Trophoblast cell (in vitro differentiated cells and primary cell): ENCODE measurements at regions not wholly inside any gene's neighbourhood (a gene's known extent, or its start where the extent isn't known, plus 50 kb on each side); places are given as distances from the start of the nearest gene placed in this dataset.

ENCODE experiments used
- DNase-seq, 2 donors: peaks; one replicate each; pipeline ENCODE4 v3.0.0-alpha.2; 2016
- H2AFZ ChIP-seq: 2 replicates; pipeline ENCODE4 v1.6.1; 2013; ENCODE audit warnings: low read length, moderate library complexity, mild to moderate bottlenecking; ENCODE audit not compliant: insufficient read depth, poor library complexity
- H2AK5ac ChIP-seq: 2 replicates; pipeline ENCODE4 v1.6.1; 2013; ENCODE audit warnings: mild to moderate bottlenecking, low read length
- H2BK120ac ChIP-seq: 2 replicates; pipeline ENCODE4 v1.6.1; 2013; ENCODE audit warnings: low read length, mild to moderate bottlenecking, moderate library complexity; ENCODE audit not compliant: insufficient read depth, poor library complexity
- H2BK12ac ChIP-seq: 2 replicates; pipeline ENCODE4 v1.6.1; 2013; ENCODE audit warnings: mild to moderate bottlenecking, low read length, moderate library complexity
- H2BK5ac ChIP-seq: 2 replicates; pipeline ENCODE4 v1.6.1; 2013; ENCODE audit warnings: low read length, low read depth, moderate library complexity, mild to moderate bottlenecking; ENCODE audit not compliant: poor library complexity
- H3K14ac ChIP-seq: 2 replicates; pipeline ENCODE4 v1.6.1; 2013; ENCODE audit warnings: mild to moderate bottlenecking, low read length
- H3K18ac ChIP-seq: 2 replicates; pipeline ENCODE4 v1.6.1; 2013; ENCODE audit warnings: mild to moderate bottlenecking, low read length
- H3K23ac ChIP-seq: 2 replicates; pipeline ENCODE4 v1.6.1; 2013; ENCODE audit warnings: low read length
- H3K27ac ChIP-seq: 2 replicates; pipeline ENCODE4 v1.5.1; 2013; ENCODE audit warnings: low read depth, mild to moderate bottlenecking, inconsistent platforms, low read length, moderate library complexity
- H3K27me3 ChIP-seq: 2 replicates; pipeline ENCODE4 v1.6.1; 2013; ENCODE audit warnings: inconsistent platforms, mild to moderate bottlenecking, low read length, moderate library complexity; ENCODE audit not compliant: insufficient read depth
- H3K36me3 ChIP-seq, 2 experiments: 1 replicate in 1 of 2; 2 replicates in 1 of 2; pipeline ENCODE4 v1.6.1; 2013; ENCODE audit warnings: low read length in 2 of 2, mild to moderate bottlenecking in 2 of 2, moderate library complexity in 1 of 2; ENCODE audit not compliant: insufficient read depth in 2 of 2, control insufficient read depth in 1 of 2
- H3K4ac ChIP-seq: 2 replicates; pipeline ENCODE4 v1.6.1; 2013; ENCODE audit warnings: low read depth, mild to moderate bottlenecking, low read length, moderate library complexity
- H3K4me1 ChIP-seq, 2 experiments: 1 replicate in 1 of 2; 2 replicates in 1 of 2; pipeline ENCODE4 v1.6.1; 2013; ENCODE audit warnings: low read length in 2 of 2, mild to moderate bottlenecking in 2 of 2, moderate library complexity in 1 of 2; ENCODE audit not compliant: insufficient read depth in 2 of 2, control insufficient read depth in 1 of 2
- H3K4me2 ChIP-seq: 2 replicates; pipeline ENCODE4 v1.6.1; 2013; ENCODE audit warnings: inconsistent platforms, mild to moderate bottlenecking, low read length, moderate library complexity
- H3K4me3 ChIP-seq: 2 replicates; pipeline ENCODE4 v1.5.1; 2013; ENCODE audit warnings: mild to moderate bottlenecking, low read depth, low read length, inconsistent platforms
- H3K79me1 ChIP-seq: one replicate; pipeline ENCODE4 v1.6.1; 2013; ENCODE audit warnings: low read length
- H3K79me2 ChIP-seq: 2 replicates; pipeline ENCODE4 v1.6.1; 2013; ENCODE audit warnings: low read length, mild to moderate bottlenecking; ENCODE audit not compliant: control insufficient read depth, insufficient read depth, poor library complexity
- H3K9ac ChIP-seq: 2 replicates; pipeline ENCODE4 v1.6.1; 2013; ENCODE audit warnings: mild to moderate bottlenecking, low read length
- H3K9me3 ChIP-seq: 2 replicates; pipeline ENCODE4 v1.6.1; 2013; ENCODE audit warnings: low read depth, mild to moderate bottlenecking, control low read depth, inconsistent platforms, low read length; ENCODE audit not compliant: insufficient read depth
- H4K12ac ChIP-seq: 2 replicates; pipeline ENCODE4 v1.6.1; 2013; ENCODE audit warnings: low read depth, mild to moderate bottlenecking, low read length, moderate library complexity
- H4K8ac ChIP-seq: 2 replicates; pipeline ENCODE4 v1.6.1; 2013; ENCODE audit warnings: low read depth, mild to moderate bottlenecking, low read length, moderate library complexity
- H4K91ac ChIP-seq: one replicate; pipeline ENCODE4 v1.6.1; 2013; ENCODE audit warnings: low read depth, mild to moderate bottlenecking, low read length, moderate library complexity
- WGBS: extraction: QIAGEN DNeasy Blood & Tissue Kit; methylation state at CpG from one replicate; pipeline ENCODE4 v1.1.7; 2013; ENCODE audit warnings: missing lambda C conversion rate; ENCODE audit not compliant: insufficient read length, insufficient coverage; ENCODE audit errors: extremely low coverage; 5-methylcytosine and 5-hydroxymethylcytosine counted together

DNA sequence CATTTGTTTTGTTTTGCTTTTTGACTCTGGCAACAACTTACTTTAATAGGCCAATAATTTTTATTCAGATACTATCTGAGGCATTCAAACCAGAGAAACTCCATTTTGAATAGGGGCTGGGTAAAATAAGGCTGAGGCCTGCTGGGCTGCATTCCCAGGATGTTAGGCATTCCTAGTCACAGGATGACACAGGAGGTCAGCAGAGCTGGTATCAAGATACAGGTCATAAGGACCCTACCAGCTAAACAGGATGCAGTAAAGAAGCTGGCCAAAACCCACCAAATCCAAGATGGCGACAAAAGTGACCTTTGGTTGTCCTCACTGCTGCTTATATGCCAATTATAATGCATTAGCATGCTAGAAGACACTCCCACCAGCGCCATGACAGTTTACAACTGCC lies 102.2 kb upstream of the XPO1 start:
- Histone ChIP-seq H3K79me1 (peaks cover 15% of the 10 kb centered on the region), H2AFZ (no peak overlapping the region), H4K91ac (no peak overlapping the region), H4K8ac (peak overlapping the region; percentile 51), H3K27me3 (no peaks in the 10 kb centered on the region), H3K4me1 (peaks cover 7 to 22% of the 10 kb centered on the region in 2 experiments), H2BK12ac (peak overlapping the region; percentile 7), H3K4ac (no peak overlapping the region), H3K4me2 (no peak overlapping the region), H3K79me2 (no peaks in the 10 kb centered on the region), H3K4me3 (no peak overlapping the region), H2AK5ac (no peak overlapping the region), H4K12ac (no peak overlapping the region), H3K23ac (no peak overlapping the region), H3K18ac (no peak overlapping the region), H3K36me3 (no peaks in the 10 kb centered on the region), H3K14ac (no peak overlapping the region), H3K9ac (no peak overlapping the region), H2BK120ac (peak overlapping the region; percentile 44), H3K27ac (peak overlapping the region; percentile 39), H2BK5ac (no peak overlapping the region), H3K9me3 (no peaks in the 10 kb centered on the region)
- peak; percentile 71 to 86 for DNase-seq
- no CpG with 5 or more reads among the region's 2 CpGs for WGBS

GRCh38 chr2:61639721-61640120 lies 101.6 kb upstream of the XPO1 start:
- Histone ChIP-seq H3K27me3 (no peaks in the 10 kb centered on the region), H2AFZ (no peak overlapping the region), H3K4ac (peak overlapping the region; percentile 9), H3K4me3 (no peak overlapping the region), H4K91ac (peak overlapping the region; percentile 83), H3K18ac (peak overlapping the region; percentile 46), H2AK5ac (peak overlapping the region; percentile 35), H2BK5ac (peak overlapping the region; percentile 45), H3K79me1 (peaks cover 15% of the 10 kb centered on the region), H3K36me3 (no peaks in the 10 kb centered on the region), H3K23ac (no peak overlapping the region), H3K14ac (no peak overlapping the region), H3K4me1 (peaks cover 7 to 22% of the 10 kb centered on the region in 2 experiments), H3K4me2 (no peak overlapping the region), H3K9me3 (no peaks in the 10 kb centered on the region), H2BK120ac (peak overlapping the region; percentile 72), H3K9ac (no peak overlapping the region), H4K12ac (no peak overlapping the region), H3K79me2 (no peaks in the 10 kb centered on the region), H3K27ac (no peak overlapping the region), H4K8ac (peak overlapping the region; percentile 54), H2BK12ac (peak overlapping the region; percentile 88)
- no peak for DNase-seq
- WGBS, result no CpG with 5 or more reads among the region's 9 CpGs

DNA sequence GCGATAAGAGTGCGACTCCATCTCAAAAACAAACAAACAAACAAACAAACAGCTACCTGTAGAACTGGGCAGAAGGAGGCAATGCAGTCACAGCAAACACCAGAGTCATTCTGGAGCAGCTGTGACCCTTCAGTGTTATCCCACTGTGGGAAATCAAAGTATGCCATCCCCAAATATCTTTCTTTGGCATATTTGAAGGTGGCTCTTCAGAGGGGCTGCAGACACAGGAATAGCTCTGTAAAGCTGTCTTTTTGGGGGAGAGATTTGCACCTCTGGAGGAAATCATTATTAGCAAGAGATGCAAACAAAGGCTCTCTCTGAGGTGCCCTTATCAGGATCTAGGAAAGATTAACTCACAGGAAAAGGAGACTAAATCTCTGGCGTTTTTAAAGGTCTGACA lies 98.5 kb upstream of the XPO1 start:
- no peak overlapping the region for H3K14ac ChIP-seq
- no peak overlapping the region for H3K4me3 ChIP-seq
- no peak overlapping the region for H3K4me2 ChIP-seq
- H4K91ac ChIP-seq, result peak overlapping the region; percentile 18
- H3K27ac ChIP-seq, result peak overlapping the region; percentile 65
- H3K9ac ChIP-seq, result no peak overlapping the region
- no peaks in the 10 kb centered on the region for H3K79me2 ChIP-seq
- peaks cover 15% of the 10 kb centered on the region for H3K79me1 ChIP-seq
- no peak overlapping the region for H2BK5ac ChIP-seq
- no peak overlapping the region for H3K23ac ChIP-seq
- WGBS, result no CpG with 5 or more reads among the region's 3 CpGs
- H4K8ac ChIP-seq, result no peak overlapping the region
- H2AFZ ChIP-seq, result no peak overlapping the region
- no peak overlapping the region for H3K4ac ChIP-seq
- no peaks in the 10 kb centered on the region for H3K9me3 ChIP-seq
- no peak overlapping the region for H2AK5ac ChIP-seq
- no peak overlapping the region for H2BK120ac ChIP-seq
- peaks cover 7 to 22% of the 10 kb centered on the region in 2 experiments for H3K4me1 ChIP-seq
- H3K18ac ChIP-seq, result no peak overlapping the region
- H3K36me3 ChIP-seq, result no peaks in the 10 kb centered on the region
- no peak overlapping the region for H2BK12ac ChIP-seq
- no peak for DNase-seq
- H3K27me3 ChIP-seq, result no peaks in the 10 kb centered on the region
- no peak overlapping the region for H4K12ac ChIP-seq

DNA sequence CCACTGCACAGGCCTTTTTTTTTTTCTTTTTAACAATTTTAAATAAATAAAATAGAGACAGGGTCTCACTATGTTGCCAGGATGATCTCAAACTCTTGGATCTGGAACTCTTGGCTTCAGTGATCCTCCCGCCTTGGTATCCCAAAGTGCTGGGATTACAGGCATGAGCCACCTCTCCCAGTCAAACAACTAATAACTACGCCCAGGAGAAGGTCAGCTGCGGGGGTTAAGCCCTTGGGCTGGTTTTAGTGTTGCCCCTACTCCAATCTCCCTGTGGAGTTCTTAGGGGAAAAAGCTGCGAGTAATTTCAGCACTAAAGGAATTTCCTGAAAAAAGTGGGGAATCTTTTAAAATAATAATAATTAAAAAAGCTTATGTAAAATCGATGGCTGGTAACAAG lies 96.4 kb upstream of the XPO1 start:
- no peak overlapping the region for H2BK12ac ChIP-seq
- H3K9me3 ChIP-seq, result no peaks in the 10 kb centered on the region
- no peak overlapping the region for H3K18ac ChIP-seq
- no peak overlapping the region for H4K12ac ChIP-seq
- no peaks in the 10 kb centered on the region for H3K36me3 ChIP-seq
- no peak overlapping the region for H2AFZ ChIP-seq
- no peak overlapping the region for H2BK120ac ChIP-seq
- WGBS, result no CpG with 5 or more reads among the region's 5 CpGs
- H4K91ac ChIP-seq, result no peak overlapping the region
- H3K79me1 ChIP-seq, result peaks cover 1% of the 10 kb centered on the region
- no peak overlapping the region for H3K23ac ChIP-seq
- no peak overlapping the region for H3K4me3 ChIP-seq
- peaks cover under 1 to 12% of the 10 kb centered on the region in 2 experiments for H3K4me1 ChIP-seq
- no peak overlapping the region for H2AK5ac ChIP-seq
- no peaks in the 10 kb centered on the region for H3K79me2 ChIP-seq
- no peak overlapping the region for H2BK5ac ChIP-seq
- H3K14ac ChIP-seq, result no peak overlapping the region
- H3K27ac ChIP-seq, result no peak overlapping the region
- H3K4ac ChIP-seq, result no peak overlapping the region
- H3K27me3 ChIP-seq, result no peaks in the 10 kb centered on the region
- H3K4me2 ChIP-seq, result no peak overlapping the region
- DNase-seq, result no peak
- no peak overlapping the region for H3K9ac ChIP-seq
- H4K8ac ChIP-seq, result no peak overlapping the region
